A549 (cell line): ENCODE measurements at regions not wholly inside any gene's neighbourhood (a gene's known extent, or its start where the extent isn't known, plus 50 kb on each side); places are given as distances from the start of the nearest gene placed in this dataset.

Source experiments
- ATAC-seq, 2 experiments: fragments of 200-7000 bp in 1 of 2; fragments of >200 bp in 1 of 2; cut with Nextera tagmentation in 1 of 2; cut with Tn5 transposase in 1 of 2; 3 replicates each; pipeline versions ENCODE4 v1.8.0 to v1.9.1; 2018 to 2020; ENCODE audit warnings: mild to moderate bottlenecking in 1 of 2, moderate library complexity in 1 of 2
- CTCF ChIA-PET: fragments of 300-600 bp; sonication (Branson Sonifier 250); formaldehyde crosslinking; extraction: SDS; loops from one replicate; lab custom pipeline; 2021; ENCODE audit warnings: antibody characterized with exemption, inconsistent platforms; lab: Yijun Ruan, JAX
- POLR2A ChIA-PET: fragments of 350-600 bp; formaldehyde crosslinking; extraction: SDS; loops from one replicate; lab custom pipeline; 2021; ENCODE audit warnings: antibody characterized with exemption, inconsistent platforms; lab: Yijun Ruan, JAX
- DNase-seq, 2 experiments: peaks; one replicate each; pipeline versions ENCODE4 v3.0.0 to v3.0.0-alpha.2; 2011 to 2016; ENCODE audit warnings: low read depth in 1 of 2, low spot score in 1 of 2
- FAIRE-seq: peaks from 2 replicates; lab custom pipeline; 2011; peaks lifted over from hg19 to GRCh38; lab: Jason Lieb, UNC
- H3K27ac ChIP-seq, 2 experiments: fragments of >200 bp; sonication (Bioruptor Twin); formaldehyde crosslinking; 3 replicates each; pipeline ENCODE4 v1.5.1; 2016 to 2017
- H3K4me1 ChIP-seq: fragments of >200 bp; sonication (Bioruptor Twin); formaldehyde crosslinking; 3 replicates; pipeline ENCODE4 v1.6.1; 2016
- H3K4me2 ChIP-seq: fragments of >200 bp; sonication (Bioruptor Twin); formaldehyde crosslinking; 3 replicates; pipeline ENCODE4 v1.6.1; 2016
- H3K4me3 ChIP-seq: fragments of >200 bp; sonication (Bioruptor Twin); formaldehyde crosslinking; 3 replicates; pipeline ENCODE4 v1.5.1; 2016
- H3K9me3 ChIP-seq: fragments of >200 bp; sonication (Bioruptor Twin); formaldehyde crosslinking; 3 replicates; pipeline ENCODE4 v1.6.1; 2016
- BHLHE40 ChIP-seq: IDR thresholded peaks from 2 replicates; pipeline ENCODE4 v1.6.1; 2012; ENCODE audit warnings: low read depth, low read length, inconsistent platforms
- CBX2 ChIP-seq: fragments of 200-600 bp; sonication (generic); IDR thresholded peaks from 2 replicates; pipeline ENCODE4 v1.6.1; 2016; ENCODE audit warnings: low read depth, mild to moderate bottlenecking, borderline replicate concordance
- CEBPB ChIP-seq, 2 experiments: fragments of >200 bp in 1 of 2; sonication (Bioruptor Twin) in 1 of 2; formaldehyde crosslinking in 1 of 2; IDR thresholded peaks; 2 replicates each; pipeline ENCODE4 v1.6.1; 2012 to 2016
- FOXS1 ChIP-seq: fragments of 250-450 bp; sonication (Bioruptor Pico); IDR thresholded peaks from 2 replicates; pipeline ENCODE4 v1.5.0; 2020; ENCODE audit warnings: mild to moderate bottlenecking, moderate library complexity
- HDAC2 ChIP-seq: fragments of 200-600 bp; sonication (generic); IDR thresholded peaks from 2 replicates; pipeline ENCODE4 v1.6.1; 2016
- HEYL ChIP-seq: fragments of 250-450 bp; sonication (Bioruptor Pico); IDR thresholded peaks from 2 replicates; pipeline ENCODE4 v1.8.0; 2021; ENCODE audit warnings: mild to moderate bottlenecking, moderate library complexity
- HOXA7 ChIP-seq: fragments of 250-450 bp; sonication (Bioruptor Pico); IDR thresholded peaks from 2 replicates; pipeline ENCODE4 v1.5.0; 2020; ENCODE audit warnings: mild to moderate bottlenecking, moderate library complexity
- HOXB5 ChIP-seq: fragments of 250-450 bp; sonication (Bioruptor Pico); IDR thresholded peaks from 2 replicates; pipeline ENCODE4 v1.5.0; 2020; ENCODE audit warnings: mild to moderate bottlenecking, moderate library complexity
- MYC ChIP-seq: IDR thresholded peaks from 2 replicates; pipeline ENCODE4 v1.6.1; 2012; ENCODE audit warnings: mild to moderate bottlenecking, inconsistent platforms, low read length, improper control_type of control experiment, borderline replicate concordance
- NFE2L2 ChIP-seq: fragments of 150-350 bp; conservative IDR thresholded peaks from 2 replicates; pipeline ENCODE4 v1.6.1; 2014; ENCODE audit warnings: low read length
- POLR2A ChIP-seq: IDR thresholded peaks from 2 replicates; pipeline ENCODE4 v1.6.1; 2012; ENCODE audit warnings: mild to moderate bottlenecking, low read length
- RCOR1 ChIP-seq: fragments of 150-350 bp; IDR thresholded peaks from 2 replicates; pipeline ENCODE4 v1.6.1; 2014; ENCODE audit warnings: antibody characterized with exemption, low read length, low read depth
- SMC3 ChIP-seq: fragments of >200 bp; sonication (Bioruptor Twin); formaldehyde crosslinking; IDR thresholded peaks from 3 replicates; pipeline ENCODE4 v1.6.1; 2018; ENCODE audit warnings: inconsistent platforms
- TFCP2L1 ChIP-seq: fragments of 250-450 bp; sonication (Bioruptor Pico); IDR thresholded peaks from 2 replicates; pipeline ENCODE4 v1.5.0; 2021; ENCODE audit warnings: mild to moderate bottlenecking
- TP53 ChIP-seq: fragments of 250-450 bp; sonication (Bioruptor Pico); IDR thresholded peaks from 2 replicates; pipeline ENCODE4 v1.5.0; 2021; ENCODE audit warnings: mild to moderate bottlenecking, moderate library complexity
- ZC3H11A ChIP-seq: fragments of 450-650 bp; IDR thresholded peaks from 2 replicates; pipeline ENCODE4 v1.6.1; 2014; ENCODE audit warnings: antibody characterized with exemption, mild to moderate bottlenecking
- WGBS: methylation state at CpG from one replicate; pipeline ENCODE4 v1.1.6; 2017; ENCODE audit errors: missing lambda C conversion rate; 5-methylcytosine and 5-hydroxymethylcytosine counted together
- TF ChIP-seq, protein P1 (sequence below): fragments of >200 bp; sonication (Bioruptor Twin); formaldehyde crosslinking; IDR thresholded peaks from 3 replicates; pipeline ENCODE4 v1.5.1; 2016
- TF ChIP-seq, protein P2 (sequence below): IDR thresholded peaks from 2 replicates; pipeline ENCODE4 v1.6.1; 2012
- TF ChIP-seq, protein P3 (sequence below): fragments of >200 bp; sonication (Bioruptor Twin); formaldehyde crosslinking; IDR thresholded peaks from 2 replicates; pipeline ENCODE4 v1.6.1; 2016
- TF ChIP-seq, protein P4 (sequence below): fragments of 250-450 bp; sonication (Bioruptor Pico); IDR thresholded peaks from 2 replicates; pipeline ENCODE4 v1.5.0; 2021; ENCODE audit warnings: mild to moderate bottlenecking, moderate library complexity, borderline replicate concordance

DNA sequence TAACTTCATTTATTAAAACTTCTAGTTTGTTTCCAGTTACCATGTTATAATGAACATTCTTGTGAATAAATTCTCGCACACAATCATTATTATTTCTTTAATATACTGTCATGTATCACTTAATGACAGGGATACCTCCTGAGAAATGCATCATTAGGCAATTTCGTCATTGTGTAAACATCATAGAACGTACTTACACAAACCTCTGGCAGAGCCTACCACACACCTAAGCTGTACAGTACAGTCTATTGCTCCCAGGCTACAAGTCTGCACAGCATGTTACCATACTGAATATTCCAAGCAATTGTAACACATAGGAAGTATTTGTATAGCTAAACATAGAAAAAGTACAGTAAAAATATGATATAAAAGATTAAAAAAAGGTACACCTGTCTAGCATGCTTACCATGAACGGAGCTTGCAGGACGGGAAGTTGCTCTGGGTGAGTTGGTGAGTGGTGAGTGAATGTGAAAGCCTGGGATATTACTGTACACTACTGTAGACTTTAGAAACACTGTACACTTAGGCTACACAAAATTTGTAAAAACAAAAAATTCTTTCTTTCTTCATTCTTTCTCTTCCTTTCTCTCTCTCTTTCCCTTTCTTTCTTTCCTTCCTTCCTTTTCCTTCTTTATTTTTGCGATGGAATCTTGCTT lies 268.2 kb upstream of the SOX4 start:
- DNase-seq (peak in 1 of 2 experiments; percentile 31), ATAC-seq (peak in 1 of 2 experiments; percentile 56; a peak in 2 of 6 replicates), FAIRE-seq (no peak)
- peak overlapping the region in 1 of 2 experiments; percentile 52; a peak in 1 of 6 replicates for H3K27ac ChIP-seq
- peak overlapping the region; percentile 0; the same call in 1 of the 3 replicates for H3K4me2 ChIP-seq
- TF ChIP-seq TFCP2L1 (CRISPR knock-in tag), result no peak
- TF ChIP-seq CBX2, result no peak
- TF ChIP-seq CEBPB (IDR thresholded peaks at IDR 0.05), result peak in 1 of 2 experiments; percentile 21; a peak in 1 of 4 replicates
- TF ChIP-seq, protein P1, sequence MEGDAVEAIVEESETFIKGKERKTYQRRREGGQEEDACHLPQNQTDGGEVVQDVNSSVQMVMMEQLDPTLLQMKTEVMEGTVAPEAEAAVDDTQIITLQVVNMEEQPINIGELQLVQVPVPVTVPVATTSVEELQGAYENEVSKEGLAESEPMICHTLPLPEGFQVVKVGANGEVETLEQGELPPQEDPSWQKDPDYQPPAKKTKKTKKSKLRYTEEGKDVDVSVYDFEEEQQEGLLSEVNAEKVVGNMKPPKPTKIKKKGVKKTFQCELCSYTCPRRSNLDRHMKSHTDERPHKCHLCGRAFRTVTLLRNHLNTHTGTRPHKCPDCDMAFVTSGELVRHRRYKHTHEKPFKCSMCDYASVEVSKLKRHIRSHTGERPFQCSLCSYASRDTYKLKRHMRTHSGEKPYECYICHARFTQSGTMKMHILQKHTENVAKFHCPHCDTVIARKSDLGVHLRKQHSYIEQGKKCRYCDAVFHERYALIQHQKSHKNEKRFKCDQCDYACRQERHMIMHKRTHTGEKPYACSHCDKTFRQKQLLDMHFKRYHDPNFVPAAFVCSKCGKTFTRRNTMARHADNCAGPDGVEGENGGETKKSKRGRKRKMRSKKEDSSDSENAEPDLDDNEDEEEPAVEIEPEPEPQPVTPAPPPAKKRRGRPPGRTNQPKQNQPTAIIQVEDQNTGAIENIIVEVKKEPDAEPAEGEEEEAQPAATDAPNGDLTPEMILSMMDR, result no peak
- 47% methylated on average over 6 of the region's 6 CpGs for WGBS
- ChIA-PET POLR2A (no interaction called here), CTCF (interaction anchor here (0.6 to 0.7 kb wide), 2 partner anchors 16 to 1256 kb away, joined by 4 read pairs; no protein-coding TSS in a partner anchor)
- H3K9me3 ChIP-seq, result no peaks in the 10 kb centered on the region
- H3K4me1 ChIP-seq, result peaks cover 9% of the 10 kb centered on the region; the same call in 1 of the 3 replicates
- H3K4me3 ChIP-seq, result no peak overlapping the region

DNA sequence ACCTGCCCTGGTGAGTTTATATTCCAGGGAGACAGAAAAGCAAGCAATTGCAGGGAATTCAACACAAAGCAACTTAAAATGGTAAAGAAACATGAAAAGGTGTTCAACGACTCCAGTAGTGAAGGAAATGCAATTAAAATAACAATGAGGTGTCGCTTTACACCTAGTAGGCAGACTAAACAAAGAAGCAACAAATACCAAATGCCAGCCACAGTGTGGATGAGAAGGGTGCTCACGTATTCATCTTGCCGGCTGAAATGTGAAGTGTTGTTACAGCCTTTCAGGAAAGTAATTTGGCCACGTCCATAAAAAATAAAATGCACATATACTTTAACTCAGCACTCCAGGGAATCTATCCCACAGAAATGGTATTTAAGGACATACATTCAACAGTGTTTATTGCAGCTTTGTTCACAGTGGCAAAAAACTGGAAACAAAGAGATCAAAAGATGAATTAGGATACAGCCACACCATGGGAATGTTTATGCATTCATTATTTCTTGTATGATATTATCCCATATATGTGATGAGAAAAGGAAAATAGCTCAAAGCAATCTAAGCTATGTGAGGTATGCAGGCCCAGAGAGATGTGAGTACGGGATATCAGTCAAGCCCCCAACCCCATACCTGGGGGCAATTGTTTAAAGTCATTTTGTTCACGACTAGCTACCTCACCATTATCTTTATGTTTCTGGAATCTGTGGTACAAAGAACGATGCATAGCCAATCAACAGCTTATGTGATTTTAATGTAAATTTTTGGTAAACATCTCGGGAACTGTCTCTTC lies 266.0 kb upstream of the SOX4 start:
- ChIA-PET POLR2A (no interaction called here), CTCF (no interaction called here)
- Histone ChIP-seq H3K4me1 (peaks cover 9% of the 10 kb centered on the region; the same call in 1 of the 3 replicates), H3K4me3 (no peak overlapping the region), H3K27ac (no peak overlapping the region; a peak in 1 of 6 replicates), H3K4me2 (no peak overlapping the region), H3K9me3 (no peaks in the 10 kb centered on the region)
- WGBS, result 78% methylated on average over 9 of the region's 9 CpGs
- ATAC-seq (no peak), DNase-seq (no peak), FAIRE-seq (no peak)
- TF ChIP-seq, protein P2, sequence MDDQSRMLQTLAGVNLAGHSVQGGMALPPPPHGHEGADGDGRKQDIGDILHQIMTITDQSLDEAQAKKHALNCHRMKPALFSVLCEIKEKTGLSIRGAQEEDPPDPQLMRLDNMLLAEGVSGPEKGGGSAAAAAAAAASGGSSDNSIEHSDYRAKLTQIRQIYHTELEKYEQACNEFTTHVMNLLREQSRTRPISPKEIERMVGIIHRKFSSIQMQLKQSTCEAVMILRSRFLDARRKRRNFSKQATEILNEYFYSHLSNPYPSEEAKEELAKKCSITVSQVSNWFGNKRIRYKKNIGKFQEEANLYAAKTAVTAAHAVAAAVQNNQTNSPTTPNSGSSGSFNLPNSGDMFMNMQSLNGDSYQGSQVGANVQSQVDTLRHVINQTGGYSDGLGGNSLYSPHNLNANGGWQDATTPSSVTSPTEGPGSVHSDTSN, result no peak
- TF ChIP-seq HOXA7 (CRISPR knock-in tag) (no peak), HOXB5 (no peak), HEYL (CRISPR knock-in tag) (no peak), ZC3H11A (no peak), NFE2L2 (no peak), MYC (no peak), FOXS1 (no peak), BHLHE40 (no peak), RCOR1 (no peak), TP53 (CRISPR knock-in tag) (no peak), POLR2A (no peak), HDAC2 (no peak), SMC3 (no peak)
- TF ChIP-seq, protein P3, sequence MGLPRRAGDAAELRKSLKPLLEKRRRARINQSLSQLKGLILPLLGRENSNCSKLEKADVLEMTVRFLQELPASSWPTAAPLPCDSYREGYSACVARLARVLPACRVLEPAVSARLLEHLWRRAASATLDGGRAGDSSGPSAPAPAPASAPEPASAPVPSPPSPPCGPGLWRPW, result no peak
- TF ChIP-seq, protein P4, sequence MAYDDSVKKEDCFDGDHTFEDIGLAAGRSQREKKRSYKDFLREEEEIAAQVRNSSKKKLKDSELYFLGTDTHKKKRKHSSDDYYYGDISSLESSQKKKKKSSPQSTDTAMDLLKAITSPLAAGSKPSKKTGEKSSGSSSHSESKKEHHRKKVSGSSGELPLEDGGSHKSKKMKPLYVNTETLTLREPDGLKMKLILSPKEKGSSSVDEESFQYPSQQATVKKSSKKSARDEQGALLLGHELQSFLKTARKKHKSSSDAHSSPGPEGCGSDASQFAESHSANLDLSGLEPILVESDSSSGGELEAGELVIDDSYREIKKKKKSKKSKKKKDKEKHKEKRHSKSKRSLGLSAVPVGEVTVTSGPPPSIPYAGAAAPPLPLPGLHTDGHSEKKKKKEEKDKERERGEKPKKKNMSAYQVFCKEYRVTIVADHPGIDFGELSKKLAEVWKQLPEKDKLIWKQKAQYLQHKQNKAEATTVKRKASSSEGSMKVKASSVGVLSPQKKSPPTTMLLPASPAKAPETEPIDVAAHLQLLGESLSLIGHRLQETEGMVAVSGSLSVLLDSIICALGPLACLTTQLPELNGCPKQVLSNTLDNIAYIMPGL (CRISPR knock-in tag), result no peak
